T-cell (primary cell): ENCODE measurements at regions not wholly inside any gene's neighbourhood (a gene's known extent, or its start where the extent isn't known, plus 50 kb on each side); places are given as distances from the start of the nearest gene placed in this dataset.
"Not testable (repeated sequence)": the region's sequence is repeated elsewhere in the genome, so short reads cannot be mapped to it uniquely, and the experiment has no call there.

ENCODE experiments used
- ATAC-seq, 4 experiments: fragments of 200-7000 bp in 3 of 4; fragments of 150-1000 bp in 1 of 4; cut with Tn5 transposase; replicated peaks in 1 of 4; 1 replicate in 3 of 4; 2 replicates in 1 of 4; pipeline ENCODE4 v1.10.0; 2021; ENCODE audit warnings: moderate library complexity in 3 of 4, mild to moderate bottlenecking in 2 of 4, moderate number of reproducible peaks in 1 of 4
- CTCF ChIA-PET, 2 donors: fragments of 300-600 bp; sonication (Branson Sonifier 250); formaldehyde crosslinking; loops; one replicate each; lab custom pipeline; 2022; ENCODE audit warnings: antibody characterized with exemption in 2 of 2; lab: Charles Lee
- POLR2A ChIA-PET, 2 donors: fragments of 300-600 bp; sonication (Branson Sonifier 250); formaldehyde crosslinking; loops; one replicate each; lab custom pipeline; 2022; ENCODE audit warnings: antibody characterized with exemption in 2 of 2; lab: Charles Lee
- DNase-seq, 35 experiments: peaks; one replicate each; pipeline versions ENCODE4 v3.0.0 to v3.0.0-alpha.2; 2013 to 2023
- H3K27ac ChIP-seq: one replicate; pipeline ENCODE4 v1.5.1; 2013; ENCODE audit warnings: low read length
- H3K27me3 ChIP-seq, 2 experiments: replicated peaks in 1 of 2; 1 replicate in 1 of 2; 2 replicates in 1 of 2; pipeline versions ENCODE4 v1.6.1 to v1.7.0; 2013; ENCODE audit warnings: low read length in 1 of 2, mixed read lengths in 1 of 2; ENCODE audit not compliant: control insufficient read depth in 2 of 2, insufficient read depth in 2 of 2; ENCODE audit errors: extremely low read depth in 1 of 2
- H3K36me3 ChIP-seq, 2 donors: 1 replicate in 1 of 2; 2 replicates in 1 of 2; pipeline versions ENCODE4 v1.6.1 to v1.7.0; 2013; ENCODE audit warnings: low read length in 1 of 2; ENCODE audit not compliant: control insufficient read depth in 2 of 2, insufficient read depth in 1 of 2; ENCODE audit errors: extremely low read depth in 1 of 2
- H3K4me1 ChIP-seq, 2 experiments: 1 replicate in 1 of 2; 2 replicates in 1 of 2; pipeline versions ENCODE4 v1.6.1 to v1.7.0; 2013; ENCODE audit warnings: low read length in 2 of 2, mixed read lengths in 1 of 2; ENCODE audit not compliant: insufficient read depth in 2 of 2, control insufficient read depth in 1 of 2; ENCODE audit errors: extremely low read depth in 1 of 2
- H3K4me3 ChIP-seq, 2 donors: 1 replicate in 1 of 2; 2 replicates in 1 of 2; pipeline versions ENCODE4 v1.5.1 to v1.7.0; 2013; ENCODE audit warnings: mild to moderate bottlenecking in 2 of 2, low read length in 1 of 2, moderate library complexity in 1 of 2; ENCODE audit not compliant: control insufficient read depth in 1 of 2; ENCODE audit errors: extremely low read depth in 1 of 2
- H3K9me3 ChIP-seq: 2 replicates; pipeline ENCODE4 v1.7.0; 2013
- H3K27ac Mint-ChIP-seq, 2 donors: one replicate each; pipeline ENCODE4 v1.8.0; 2020 to 2021; ENCODE audit warnings: mild to moderate bottlenecking in 2 of 2, mixed read lengths in 2 of 2
- H3K27me3 Mint-ChIP-seq, 2 donors: one replicate each; pipeline ENCODE4 v1.8.0; 2021 to 2022; ENCODE audit warnings: mixed read lengths in 2 of 2
- H3K36me3 Mint-ChIP-seq: one replicate; pipeline ENCODE4 v1.8.0; 2021; ENCODE audit warnings: mixed read lengths
- H3K4me1 Mint-ChIP-seq, 3 donors: one replicate each; pipeline ENCODE4 v1.8.0; 2020 to 2022; ENCODE audit warnings: mixed read lengths in 3 of 3, mild to moderate bottlenecking in 1 of 3
- H3K4me3 Mint-ChIP-seq, 3 donors: one replicate each; pipeline ENCODE4 v1.8.0; 2020 to 2022; ENCODE audit warnings: mild to moderate bottlenecking in 3 of 3, mixed read lengths in 3 of 3, moderate library complexity in 3 of 3
- H3K9me3 Mint-ChIP-seq, 3 donors: one replicate each; pipeline ENCODE4 v1.8.0; 2020 to 2022; ENCODE audit warnings: mixed read lengths in 3 of 3
- WGBS: methylation state at CpG from one replicate; pipeline ENCODE4 v1.1.5; 2013; ENCODE audit warnings: missing lambda C conversion rate; ENCODE audit not compliant: insufficient coverage; 5-methylcytosine and 5-hydroxymethylcytosine counted together

DNA sequence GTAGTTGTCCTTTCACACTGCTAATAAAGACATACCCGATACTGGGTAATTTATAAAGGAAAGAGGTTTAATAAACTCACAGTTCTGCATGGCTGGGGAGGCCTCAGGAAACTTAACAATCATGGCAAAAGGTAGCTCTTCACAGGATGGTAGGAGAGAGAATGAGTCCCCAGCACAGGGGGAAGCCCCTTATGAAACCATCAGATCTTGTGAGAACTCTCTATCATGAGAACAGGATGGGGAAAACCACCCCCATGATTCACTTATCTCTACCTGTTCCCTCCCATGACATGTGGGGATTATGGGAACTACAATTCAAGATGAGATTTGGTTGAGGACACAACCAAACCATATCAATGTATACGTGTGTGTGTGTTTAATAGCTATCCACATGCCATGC lies 983.1 kb downstream of the C4orf33 start:
- H3K9me3 ChIP-seq, H3K4me1 Mint-ChIP-seq, H3K27me3 Mint-ChIP-seq, H3K4me3 Mint-ChIP-seq, CTCF ChIA-PET, H3K36me3 ChIP-seq, H3K4me3 ChIP-seq, DNase-seq, H3K4me1 ChIP-seq, H3K27me3 ChIP-seq, H3K36me3 Mint-ChIP-seq, H3K27ac ChIP-seq, H3K9me3 Mint-ChIP-seq, POLR2A ChIA-PET, ATAC-seq, H3K27ac Mint-ChIP-seq: not testable (repeated sequence)
- WGBS: no CpG with 5 or more reads among the region's 2 CpGs

DNA sequence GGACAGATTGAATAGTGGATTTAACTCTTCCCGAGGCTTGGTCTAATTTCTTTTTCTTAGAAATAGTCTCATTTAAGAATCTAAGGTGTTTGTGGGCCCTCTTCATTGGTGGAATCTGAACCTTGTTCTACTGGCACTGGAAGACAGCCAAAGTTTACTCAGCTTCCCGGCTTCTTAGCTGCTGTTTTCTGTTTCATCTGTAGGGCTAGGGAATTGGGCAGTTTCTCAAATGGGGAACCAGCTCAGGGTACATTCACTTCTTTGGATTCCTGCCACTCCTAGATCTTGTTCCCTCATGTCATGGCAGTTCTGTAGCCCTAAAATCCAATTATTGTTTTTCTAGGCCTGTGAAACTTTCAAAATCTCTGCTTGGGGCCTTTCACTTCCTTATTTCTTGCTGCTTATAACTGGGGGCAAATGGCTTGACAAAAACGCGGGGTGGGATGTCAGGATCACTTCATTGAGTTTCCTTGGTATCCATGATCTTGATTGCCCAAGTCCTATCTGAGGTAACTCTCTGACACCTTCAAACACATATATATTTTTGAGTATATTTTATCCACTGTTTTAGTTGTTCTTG lies 985.0 kb downstream of the C4orf33 start:
- Histone ChIP-seq H3K27me3 (no peaks in the 10 kb centered on the region), H3K27ac (no peak overlapping the region), H3K4me3 (no peak overlapping the region), H3K4me1 (no peaks in the 10 kb centered on the region), H3K9me3 (no peaks in the 10 kb centered on the region), H3K36me3 (no peaks in the 10 kb centered on the region)
- WGBS: 71% methylated on average over 1 of the region's 4 CpGs
- Mint-ChIP-seq H3K36me3 (no peaks in the 10 kb centered on the region), H3K27ac (no peak overlapping the region), H3K9me3 (peaks cover 0 to 3% (median 0%) of the 10 kb centered on the region in 3 donors), H3K27me3 (no peaks in the 10 kb centered on the region), H3K4me3 (no peak overlapping the region), H3K4me1 (no peaks in the 10 kb centered on the region)
- ATAC-seq (no peak), DNase-seq (no peak)
- ChIA-PET POLR2A (no interaction called here), CTCF (no interaction called here)

DNA sequence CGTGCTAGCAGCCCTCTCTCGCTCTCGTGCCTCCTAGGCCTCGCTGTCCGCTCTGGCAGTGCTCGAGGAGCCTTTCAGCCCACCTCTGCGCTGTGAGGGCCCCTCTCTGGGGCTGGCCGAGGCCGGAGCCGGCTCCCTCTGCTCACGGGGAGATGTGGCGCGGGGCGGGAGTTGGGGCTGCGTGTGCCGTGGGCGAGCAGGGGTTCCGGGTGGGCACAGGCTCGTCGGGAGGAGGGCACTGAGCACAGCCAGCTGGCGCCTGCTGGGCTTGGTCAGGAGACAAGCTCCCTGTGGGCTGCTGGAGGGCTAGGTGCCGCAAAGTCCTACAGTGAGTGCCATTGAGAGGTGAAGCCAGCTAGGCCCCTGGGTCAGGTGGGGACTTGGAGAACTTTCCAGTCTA lies 994.5 kb downstream of the C4orf33 start:
- no peak for ATAC-seq
- CTCF ChIA-PET: no interaction called here
- H3K36me3 ChIP-seq: no peaks in the 10 kb centered on the region

DNA sequence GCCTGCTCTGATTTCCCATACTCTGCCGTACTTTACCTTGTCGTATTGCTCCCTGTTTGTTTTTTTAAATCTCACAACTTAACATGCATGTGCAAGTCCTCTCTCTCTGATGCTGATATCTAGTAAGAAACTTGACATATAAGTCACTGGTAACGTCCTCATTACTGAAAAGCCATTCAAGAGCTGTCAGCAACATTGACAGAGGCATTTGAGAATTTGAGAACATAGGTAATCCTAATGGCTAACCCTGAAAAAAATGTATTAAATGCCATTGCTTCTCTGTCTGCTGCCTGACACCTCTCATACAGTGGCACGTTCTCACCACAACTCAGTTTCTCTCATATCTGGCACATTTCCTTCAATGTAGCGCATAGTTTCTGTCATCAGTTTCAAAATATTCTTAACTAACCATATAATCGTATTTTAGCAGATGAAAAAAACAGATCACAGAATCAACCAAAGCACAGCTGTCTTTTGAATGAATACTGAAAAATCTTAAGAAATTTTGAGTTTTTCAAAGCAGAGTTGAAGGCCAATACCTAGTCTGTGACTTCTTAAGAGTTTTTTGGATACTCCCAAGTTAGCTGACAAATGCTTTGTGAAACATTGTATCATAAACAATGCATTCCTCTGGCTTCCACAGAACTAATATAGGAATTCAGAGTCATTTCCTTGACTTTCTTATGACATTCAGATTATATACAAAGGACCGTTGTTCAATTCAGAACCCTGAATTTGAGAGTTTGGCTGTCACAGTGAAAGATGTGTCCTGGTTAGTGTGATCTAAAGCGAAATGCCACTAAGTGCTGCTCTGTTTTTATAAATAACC lies 996.4 kb downstream of the C4orf33 start:
- ATAC-seq (no peak), DNase-seq (no peak)
- no peak overlapping the region for H3K27ac ChIP-seq
- H3K9me3 ChIP-seq: no peaks in the 10 kb centered on the region
- Mint-ChIP-seq H3K4me1 (no peaks in the 10 kb centered on the region), H3K4me3 (no peak overlapping the region), H3K27me3 (no peaks in the 10 kb centered on the region), H3K27ac (no peak overlapping the region), H3K9me3 (peaks cover 3 to 11% (median 8%) of the 10 kb centered on the region in 3 donors), H3K36me3 (no peaks in the 10 kb centered on the region)
- no peaks in the 10 kb centered on the region for H3K36me3 ChIP-seq
- H3K27me3 ChIP-seq: no peaks in the 10 kb centered on the region
- ChIA-PET POLR2A (no interaction called here), CTCF (no interaction called here)
- H3K4me1 ChIP-seq: no peaks in the 10 kb centered on the region
- WGBS: 71% methylated on average over 1 of the region's 8 CpGs
- H3K4me3 ChIP-seq: no peak overlapping the region

More for the DNA sequence above, 994.5 kb downstream of the C4orf33 start:
- Mint-ChIP-seq H3K9me3 (peaks cover 0 to 11% (median 8%) of the 10 kb centered on the region in 3 donors), H3K4me1 (no peaks in the 10 kb centered on the region), H3K27me3 (no peaks in the 10 kb centered on the region), H3K27ac (no peak overlapping the region), H3K36me3 (no peaks in the 10 kb centered on the region), H3K4me3 (no peak overlapping the region)
- POLR2A ChIA-PET: no interaction called here
- H3K4me1 ChIP-seq: no peaks in the 10 kb centered on the region
- no peak for DNase-seq
- no peak overlapping the region for H3K4me3 ChIP-seq
- WGBS: 91% methylated on average over 22 of the region's 22 CpGs
- H3K27ac ChIP-seq: no peak overlapping the region
- H3K27me3 ChIP-seq: no peaks in the 10 kb centered on the region
- H3K9me3 ChIP-seq: no peaks in the 10 kb centered on the region

DNA sequence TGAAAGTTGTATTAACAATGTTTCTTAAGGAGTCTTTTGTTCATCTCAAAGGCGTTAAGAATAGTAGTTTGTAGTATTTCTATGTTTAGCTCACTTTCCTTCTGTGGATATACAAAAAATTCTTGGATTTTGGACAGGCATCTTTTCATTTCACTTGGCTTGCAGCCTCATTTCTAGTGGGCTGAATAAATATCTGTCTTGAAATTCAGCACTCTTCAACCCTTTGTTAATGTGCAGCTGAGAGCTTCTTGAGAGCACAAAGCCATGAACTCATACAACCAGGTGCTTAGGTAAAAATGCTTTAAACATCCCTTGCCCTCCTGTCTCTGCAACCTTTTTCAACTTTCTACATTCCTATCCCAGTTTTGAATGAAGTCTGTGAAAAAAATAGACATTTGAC lies 1003.2 kb downstream of the C4orf33 start:
- H3K27me3 Mint-ChIP-seq: no peaks in the 10 kb centered on the region
- H3K4me3 Mint-ChIP-seq: no peak overlapping the region
- H3K27ac ChIP-seq: no peak overlapping the region
- CTCF ChIA-PET: no interaction called here
- H3K4me1 ChIP-seq: no peaks in the 10 kb centered on the region
- H3K27me3 ChIP-seq: no peaks in the 10 kb centered on the region
- DNase-seq: no peak
- H3K27ac Mint-ChIP-seq: no peak overlapping the region
- no peaks in the 10 kb centered on the region for H3K36me3 Mint-ChIP-seq
- H3K36me3 ChIP-seq: no peaks in the 10 kb centered on the region
- H3K4me3 ChIP-seq: no peak overlapping the region
- POLR2A ChIA-PET: no interaction called here
- H3K9me3 Mint-ChIP-seq: peaks cover 3 to 10% (median 6%) of the 10 kb centered on the region in 3 donors
- no peaks in the 10 kb centered on the region for H3K4me1 Mint-ChIP-seq
- no peaks in the 10 kb centered on the region for H3K9me3 ChIP-seq
- no peak for ATAC-seq
- WGBS: no CpG with 5 or more reads among the region's 1 CpG

DNA sequence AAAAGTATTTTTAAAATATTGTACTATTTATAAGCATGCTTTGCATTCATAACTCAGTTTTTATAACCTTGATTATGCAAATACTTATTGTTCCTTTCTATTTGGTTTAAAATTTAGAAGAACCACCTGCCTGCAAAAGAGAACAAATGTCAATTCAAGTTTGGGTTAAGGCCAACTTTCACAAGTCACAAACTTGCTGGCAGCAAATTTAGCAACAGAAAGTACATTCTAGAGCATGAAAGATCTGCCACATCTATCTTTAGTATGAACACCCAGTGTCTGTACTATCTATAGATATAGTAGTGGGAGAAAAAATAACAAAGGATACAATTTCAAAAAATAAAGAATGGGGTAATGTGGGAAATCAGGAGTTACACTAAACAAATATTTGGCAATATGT lies 1014.2 kb downstream of the C4orf33 start:
- Histone ChIP-seq H3K36me3 (no peaks in the 10 kb centered on the region), H3K27me3 (no peaks in the 10 kb centered on the region), H3K4me3 (no peak overlapping the region), H3K27ac (no peak overlapping the region), H3K9me3 (no peaks in the 10 kb centered on the region), H3K4me1 (no peaks in the 10 kb centered on the region)
- DNase-seq (no peak), ATAC-seq (no peak)
- no peak overlapping the region for H3K27ac Mint-ChIP-seq
- no peak overlapping the region for H3K4me3 Mint-ChIP-seq
- POLR2A ChIA-PET: no interaction called here
- no peaks in the 10 kb centered on the region for H3K27me3 Mint-ChIP-seq
- CTCF ChIA-PET: no interaction called here
- no peaks in the 10 kb centered on the region for H3K36me3 Mint-ChIP-seq
- no peaks in the 10 kb centered on the region for H3K4me1 Mint-ChIP-seq
- peaks cover 0 to 5% (median 4%) of the 10 kb centered on the region in 3 donors for H3K9me3 Mint-ChIP-seq
